Caco-2 (cell line): ENCODE measurements at regions not wholly inside any gene's neighbourhood (a gene's known extent, or its start where the extent isn't known, plus 50 kb on each side); places are given as distances from the start of the nearest gene placed in this dataset.

Source experiments
- BruUV-seq: library from RNA; stranded (reverse); fragments of 400-500 nt; replicated peaks from 2 replicates; lab custom pipeline; 2021; lab: Mats Ljungman, UMichigan
- CTCF ChIA-PET: fragments of 300-600 bp; sonication (Branson Sonifier 250); formaldehyde crosslinking; loops from one replicate; lab custom pipeline; 2022; ENCODE audit warnings: antibody characterized with exemption; lab: Charles Lee
- POLR2A ChIA-PET: fragments of 300-600 bp; sonication (Branson Sonifier 250); formaldehyde crosslinking; loops from one replicate; lab custom pipeline; 2022; ENCODE audit warnings: antibody characterized with exemption; lab: Charles Lee
- DNase-seq, 2 experiments: peaks; one replicate each; pipeline versions ENCODE4 v3.0.0 to v3.0.0-alpha.2; 2020 to 2022
- H3K27me3 ChIP-seq: replicated peaks from 2 replicates; pipeline ENCODE4 v1.6.0; 2011; ENCODE audit warnings: low read length; ENCODE audit not compliant: control insufficient read depth, insufficient read depth
- H3K36me3 ChIP-seq: 2 replicates; pipeline ENCODE4 v1.5.1; 2011; ENCODE audit warnings: low read length; ENCODE audit not compliant: control insufficient read depth, insufficient read depth
- H3K4me1 ChIP-seq: fragments of 250-450 bp; sonication (Bioruptor Pico); 2 replicates; pipeline ENCODE4 v1.5.1; 2020; ENCODE audit warnings: mild to moderate bottlenecking
- H3K4me3 ChIP-seq: 2 replicates; pipeline ENCODE4 v1.5.1; 2011; ENCODE audit warnings: low read depth, mild to moderate bottlenecking, control low read depth, low read length
- H3K9me3 ChIP-seq: fragments of 250-450 bp; sonication (Bioruptor Pico); 2 replicates; pipeline ENCODE4 v1.5.1; 2020; ENCODE audit warnings: mild to moderate bottlenecking, moderate library complexity
- H3K27ac Mint-ChIP-seq: one replicate; pipeline ENCODE4 v1.8.0; 2022; ENCODE audit warnings: mixed read lengths; ENCODE audit not compliant: unreplicated experiment
- H3K27me3 Mint-ChIP-seq: one replicate; pipeline ENCODE4 v1.8.0; 2022; ENCODE audit warnings: mixed read lengths; ENCODE audit not compliant: insufficient read depth, unreplicated experiment
- H3K36me3 Mint-ChIP-seq: one replicate; pipeline ENCODE4 v1.8.0; 2022; ENCODE audit warnings: mild to moderate bottlenecking, mixed read lengths; ENCODE audit not compliant: insufficient read depth, unreplicated experiment
- H3K4me1 Mint-ChIP-seq: one replicate; pipeline ENCODE4 v1.8.0; 2022; ENCODE audit warnings: low read depth, mixed read lengths; ENCODE audit not compliant: unreplicated experiment
- H3K4me3 Mint-ChIP-seq: one replicate; pipeline ENCODE4 v1.8.0; 2022; ENCODE audit warnings: mild to moderate bottlenecking, moderate library complexity, mixed read lengths; ENCODE audit not compliant: unreplicated experiment
- H3K9me3 Mint-ChIP-seq: one replicate; pipeline ENCODE4 v1.8.0; 2022; ENCODE audit warnings: mixed read lengths; ENCODE audit not compliant: unreplicated experiment
- intact Hi-C: fragments of 100-400 bp; cut with micrococcal nuclease; formaldehyde crosslinking; loops from one replicate; pipeline ENCODE4 v1.10.0; 2022; ENCODE audit not compliant: unreplicated experiment
- TF ChIP-seq, protein P1 (sequence below), 2 experiments: fragments of 200-600 bp in 1 of 2; IDR thresholded peaks; 1 replicate in 1 of 2; 2 replicates in 1 of 2; pipeline versions ENCODE4 v1.5.1 to v1.8.0; 2011 to 2022; ENCODE audit warnings: antibody characterized with exemption in 1 of 2, control low read depth in 1 of 2, inconsistent platforms in 1 of 2, low read depth in 1 of 2, low read length in 1 of 2, mild to moderate bottlenecking in 1 of 2, moderate library complexity in 1 of 2; ENCODE audit not compliant: insufficient read depth in 1 of 2, severe bottlenecking in 1 of 2, unreplicated experiment in 1 of 2

GRCh38 chr4:62415256-62415655, 1215.1 kb downstream of the ADGRL3 start:
- no peaks in the 10 kb centered on the region for H3K4me1 ChIP-seq
- H3K36me3 ChIP-seq = no peaks in the 10 kb centered on the region
- no peaks in the 10 kb centered on the region for H3K9me3 Mint-ChIP-seq
- no peak overlapping the region for H3K4me3 ChIP-seq
- no peak overlapping the region for H3K27ac Mint-ChIP-seq
- no peaks in the 10 kb centered on the region for H3K27me3 ChIP-seq
- TF ChIP-seq, protein P1, sequence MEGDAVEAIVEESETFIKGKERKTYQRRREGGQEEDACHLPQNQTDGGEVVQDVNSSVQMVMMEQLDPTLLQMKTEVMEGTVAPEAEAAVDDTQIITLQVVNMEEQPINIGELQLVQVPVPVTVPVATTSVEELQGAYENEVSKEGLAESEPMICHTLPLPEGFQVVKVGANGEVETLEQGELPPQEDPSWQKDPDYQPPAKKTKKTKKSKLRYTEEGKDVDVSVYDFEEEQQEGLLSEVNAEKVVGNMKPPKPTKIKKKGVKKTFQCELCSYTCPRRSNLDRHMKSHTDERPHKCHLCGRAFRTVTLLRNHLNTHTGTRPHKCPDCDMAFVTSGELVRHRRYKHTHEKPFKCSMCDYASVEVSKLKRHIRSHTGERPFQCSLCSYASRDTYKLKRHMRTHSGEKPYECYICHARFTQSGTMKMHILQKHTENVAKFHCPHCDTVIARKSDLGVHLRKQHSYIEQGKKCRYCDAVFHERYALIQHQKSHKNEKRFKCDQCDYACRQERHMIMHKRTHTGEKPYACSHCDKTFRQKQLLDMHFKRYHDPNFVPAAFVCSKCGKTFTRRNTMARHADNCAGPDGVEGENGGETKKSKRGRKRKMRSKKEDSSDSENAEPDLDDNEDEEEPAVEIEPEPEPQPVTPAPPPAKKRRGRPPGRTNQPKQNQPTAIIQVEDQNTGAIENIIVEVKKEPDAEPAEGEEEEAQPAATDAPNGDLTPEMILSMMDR (IDR thresholded peaks at IDR 0.05; ENCODE audit: insufficient read depth in 1 of 2, low read depth in 1 of 2, low read length in 1 of 2, severe bottlenecking in 1 of 2, unreplicated experiment in 1 of 2) = no peak
- no TSS peak for BruUV-seq
- H3K4me1 Mint-ChIP-seq = peaks cover 7% of the 10 kb centered on the region
- DNase-seq = no peak
- no peak overlapping the region for H3K4me3 Mint-ChIP-seq
- H3K27me3 Mint-ChIP-seq = no peaks in the 10 kb centered on the region
- CTCF ChIA-PET = no interaction called here
- intact Hi-C loops = no loop called here
- POLR2A ChIA-PET = no interaction called here
- H3K9me3 ChIP-seq = no peaks in the 10 kb centered on the region
- H3K36me3 Mint-ChIP-seq = no peaks in the 10 kb centered on the region

DNA sequence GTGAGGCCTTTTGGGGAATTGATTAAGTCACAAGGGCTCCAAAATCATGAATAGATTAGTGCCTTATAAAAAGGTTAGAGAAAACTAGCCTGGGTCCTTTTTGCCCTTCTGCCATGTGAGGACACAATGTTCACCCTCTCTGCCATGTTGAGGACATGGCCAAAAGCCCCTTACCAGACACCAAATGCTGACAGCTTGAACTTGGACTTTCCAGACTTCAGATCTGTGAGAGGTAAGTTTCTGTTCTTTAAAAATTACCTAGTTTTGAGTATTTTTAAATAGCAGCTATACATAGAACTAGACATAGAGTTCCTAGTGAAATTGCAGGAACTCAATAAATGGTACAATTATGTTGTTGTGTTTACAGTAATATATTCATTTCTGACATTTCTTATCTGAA, 1214.4 kb downstream of the ADGRL3 start:
- no peaks in the 10 kb centered on the region for H3K27me3 ChIP-seq
- TF ChIP-seq, protein P1 (IDR thresholded peaks at IDR 0.05; ENCODE audit: insufficient read depth in 1 of 2, low read depth in 1 of 2, low read length in 1 of 2, severe bottlenecking in 1 of 2, unreplicated experiment in 1 of 2) = no peak
- Mint-ChIP-seq H3K9me3 (no peaks in the 10 kb centered on the region), H3K4me3 (no peak overlapping the region), H3K4me1 (peaks cover 11% of the 10 kb centered on the region), H3K36me3 (no peaks in the 10 kb centered on the region), H3K27me3 (no peaks in the 10 kb centered on the region), H3K27ac (no peak overlapping the region)
- no peaks in the 10 kb centered on the region for H3K4me1 ChIP-seq
- ChIA-PET CTCF (no interaction called here), POLR2A (no interaction called here)
- H3K36me3 ChIP-seq = no peaks in the 10 kb centered on the region
- H3K4me3 ChIP-seq = no peak overlapping the region
- BruUV-seq = no TSS peak
- no peak for DNase-seq
- intact Hi-C loops = no loop called here
- no peaks in the 10 kb centered on the region for H3K9me3 ChIP-seq

- POLR2A ChIA-PET = no interaction called here
Measured at GRCh38 chr4:62410371-62411003, 1210.4 kb downstream of the ADGRL3 start.

More at GRCh38 chr4:62410371-62411003, 1210.4 kb downstream of the ADGRL3 start:
- no peak for DNase-seq
- H3K36me3 Mint-ChIP-seq = no peaks in the 10 kb centered on the region
- no peak overlapping the region for H3K27ac Mint-ChIP-seq
- Histone ChIP-seq H3K27me3 (no peaks in the 10 kb centered on the region), H3K4me3 (no peak overlapping the region), H3K36me3 (no peaks in the 10 kb centered on the region), H3K4me1 (no peaks in the 10 kb centered on the region), H3K9me3 (no peaks in the 10 kb centered on the region)
- CTCF ChIA-PET = no interaction called here
- BruUV-seq = no TSS peak
- H3K4me3 Mint-ChIP-seq = no peak overlapping the region
- H3K27me3 Mint-ChIP-seq = no peaks in the 10 kb centered on the region
- no peaks in the 10 kb centered on the region for H3K9me3 Mint-ChIP-seq
- peaks cover 11% of the 10 kb centered on the region for H3K4me1 Mint-ChIP-seq
- intact Hi-C loops = no loop called here
- TF ChIP-seq, protein P1 (IDR thresholded peaks at IDR 0.05; ENCODE audit: insufficient read depth in 1 of 2, low read depth in 1 of 2, low read length in 1 of 2, severe bottlenecking in 1 of 2, unreplicated experiment in 1 of 2) = no peak
